HEK293 (cell line): ENCODE measurements at regions not wholly inside any gene's neighbourhood (a gene's known extent, or its start where the extent isn't known, plus 50 kb on each side); places are given as distances from the start of the nearest gene placed in this dataset.

ENCODE experiments used
- CTCF ChIA-PET: fragments of 350-600 bp; formaldehyde crosslinking; extraction: SDS; loops from one replicate; lab custom pipeline; 2021; ENCODE audit warnings: antibody characterized with exemption; lab: Yijun Ruan, JAX
- POLR2A ChIA-PET: fragments of 300-600 bp; formaldehyde crosslinking; extraction: SDS; loops from one replicate; lab custom pipeline; 2020; ENCODE audit warnings: antibody characterized with exemption, inconsistent platforms; lab: Yijun Ruan, JAX
- H3K27ac ChIP-seq: fragments of 200-500 bp; sonication (Bioruptor generic); 2 replicates; pipeline ENCODE4 v1.5.1; 2014; ENCODE audit warnings: low read depth, low read length, control low read depth, inconsistent platforms; ENCODE audit errors: extremely low read depth
- H3K36me3 ChIP-seq, 2 experiments: fragments of 200-500 bp in 1 of 2; sonication (Bioruptor generic) in 1 of 2; 1 replicate in 1 of 2; 2 replicates in 1 of 2; pipeline ENCODE4 v1.5.1; 2014 to 2017; ENCODE audit warnings: inconsistent platforms in 2 of 2, low read length in 2 of 2; ENCODE audit not compliant: control insufficient read depth in 2 of 2, insufficient read depth in 1 of 2
- H3K4me1 ChIP-seq: fragments of 200-500 bp; sonication (Bioruptor generic); 2 replicates; pipeline ENCODE4 v1.5.1; 2014; ENCODE audit warnings: mild to moderate bottlenecking, low read length, inconsistent platforms; ENCODE audit not compliant: control insufficient read depth, insufficient read depth
- H3K4me3 ChIP-seq: 2 replicates; pipeline ENCODE4 v1.5.1; 2011; ENCODE audit warnings: low read depth, mild to moderate bottlenecking, control low read depth, low read length, moderate library complexity
- H3K9me3 ChIP-seq: fragments of 200-500 bp; sonication (Bioruptor generic); 2 replicates; pipeline ENCODE4 v1.5.1; 2014; ENCODE audit warnings: low read depth, low read length, inconsistent platforms; ENCODE audit not compliant: control insufficient read depth, insufficient read depth
- EGR2 ChIP-seq: fragments of 450-650 bp; formaldehyde crosslinking; IDR thresholded peaks from 2 replicates; pipeline ENCODE4 v1.5.1; 2016; ENCODE audit warnings: low read depth, missing biosample characterization, missing genetic modification characterization
- FEZF1 ChIP-seq: fragments of 450-650 bp; formaldehyde crosslinking; IDR thresholded peaks from 2 replicates; pipeline ENCODE4 v1.5.1; 2016; ENCODE audit warnings: missing biosample characterization, missing genetic modification characterization
- KLF8 ChIP-seq: fragments of 450-650 bp; formaldehyde crosslinking; IDR thresholded peaks from 2 replicates; pipeline ENCODE4 v1.5.1; 2016; ENCODE audit warnings: missing biosample characterization, missing genetic modification characterization
- KLF9 ChIP-seq: fragments of 450-650 bp; formaldehyde crosslinking; IDR thresholded peaks from 2 replicates; pipeline ENCODE4 v1.5.1; 2016; ENCODE audit warnings: missing biosample characterization, missing genetic modification characterization, low read depth
- SCRT2 ChIP-seq: fragments of 450-650 bp; formaldehyde crosslinking; IDR thresholded peaks from 2 replicates; pipeline ENCODE4 v1.5.1; 2016; ENCODE audit warnings: missing biosample characterization, missing genetic modification characterization
- SP2 ChIP-seq: fragments of 450-650 bp; formaldehyde crosslinking; IDR thresholded peaks from 2 replicates; pipeline ENCODE4 v1.5.1; 2016; ENCODE audit warnings: missing biosample characterization, missing genetic modification characterization
- ZBTB7A ChIP-seq: fragments of 450-650 bp; formaldehyde crosslinking; IDR thresholded peaks from 2 replicates; pipeline ENCODE4 v1.5.1; 2016; ENCODE audit warnings: low read depth, missing biosample characterization, missing genetic modification characterization
- ZBTB8A ChIP-seq: fragments of 450-650 bp; formaldehyde crosslinking; IDR thresholded peaks from 2 replicates; pipeline ENCODE4 v1.5.1; 2016; ENCODE audit warnings: missing biosample characterization, missing genetic modification characterization
- ZFP69B ChIP-seq: fragments of 450-650 bp; formaldehyde crosslinking; IDR thresholded peaks from 2 replicates; pipeline ENCODE4 v1.5.1; 2016; ENCODE audit warnings: missing biosample characterization, missing genetic modification characterization
- ZNF112 ChIP-seq: fragments of 450-650 bp; formaldehyde crosslinking; IDR thresholded peaks from 2 replicates; pipeline ENCODE4 v1.5.0; 2017; ENCODE audit warnings: missing biosample characterization, missing genetic modification characterization
- ZNF132 ChIP-seq: fragments of 450-650 bp; formaldehyde crosslinking; IDR thresholded peaks from 2 replicates; pipeline ENCODE4 v1.5.1; 2017; ENCODE audit warnings: missing biosample characterization, missing genetic modification characterization, borderline replicate concordance
- ZNF138 ChIP-seq: fragments of 450-650 bp; formaldehyde crosslinking; IDR thresholded peaks from 2 replicates; pipeline ENCODE4 v1.5.1; 2016; ENCODE audit warnings: missing biosample characterization, missing genetic modification characterization, borderline replicate concordance
- ZNF274 ChIP-seq, 2 experiments: fragments of 200-500 bp in 1 of 2; fragments of 450-650 bp in 1 of 2; sonication (Bioruptor generic) in 1 of 2; formaldehyde crosslinking in 1 of 2; IDR thresholded peaks; 2 replicates each; pipeline versions ENCODE4 v1.5.1 to v1.6.1; 2014 to 2016; ENCODE audit warnings: borderline replicate concordance in 1 of 2, inconsistent platforms in 1 of 2, low read length in 1 of 2, missing biosample characterization in 1 of 2, missing genetic modification characterization in 1 of 2
- ZNF324 ChIP-seq: fragments of 450-650 bp; formaldehyde crosslinking; IDR thresholded peaks from 2 replicates; pipeline ENCODE4 v1.5.1; 2016; ENCODE audit warnings: missing biosample characterization, missing genetic modification characterization
- ZNF37A ChIP-seq: fragments of 450-650 bp; IDR thresholded peaks from 2 replicates; pipeline ENCODE4 v1.5.1; 2018; ENCODE audit warnings: missing biosample characterization, missing genetic modification characterization
- ZNF48 ChIP-seq: fragments of 450-650 bp; formaldehyde crosslinking; IDR thresholded peaks from 2 replicates; pipeline ENCODE4 v1.5.1; 2016; ENCODE audit warnings: missing biosample characterization, missing genetic modification characterization
- ZNF501 ChIP-seq: fragments of 450-650 bp; formaldehyde crosslinking; IDR thresholded peaks from 2 replicates; pipeline ENCODE4 v1.5.1; 2016; ENCODE audit warnings: missing biosample characterization, missing genetic modification characterization
- ZNF548 ChIP-seq: fragments of 450-650 bp; formaldehyde crosslinking; IDR thresholded peaks from 2 replicates; pipeline ENCODE4 v1.5.1; 2016; ENCODE audit warnings: missing biosample characterization, missing genetic modification characterization
- ZNF549 ChIP-seq: fragments of 450-650 bp; IDR thresholded peaks from 2 replicates; pipeline ENCODE4 v1.5.1; 2018; ENCODE audit warnings: missing biosample characterization, missing genetic modification characterization, mild to moderate bottlenecking, inconsistent platforms, moderate library complexity
- ZNF555 ChIP-seq: fragments of 450-650 bp; formaldehyde crosslinking; conservative IDR thresholded peaks from 2 replicates; pipeline ENCODE4 v1.5.1; 2017; ENCODE audit warnings: missing biosample characterization, mild to moderate bottlenecking, missing genetic modification characterization, inconsistent platforms
- ZNF558 ChIP-seq: fragments of 450-650 bp; formaldehyde crosslinking; IDR thresholded peaks from 2 replicates; pipeline ENCODE4 v1.5.1; 2016; ENCODE audit warnings: missing biosample characterization, missing genetic modification characterization
- ZNF670 ChIP-seq: fragments of 450-650 bp; formaldehyde crosslinking; IDR thresholded peaks from 2 replicates; pipeline ENCODE4 v1.5.1; 2016; ENCODE audit warnings: missing biosample characterization, missing genetic modification characterization, low read depth
- ZNF785 ChIP-seq: fragments of 450-650 bp; formaldehyde crosslinking; IDR thresholded peaks from 2 replicates; pipeline ENCODE4 v1.5.1; 2016; ENCODE audit warnings: missing biosample characterization, missing genetic modification characterization
- TF ChIP-seq, protein P1 (sequence below): fragments of 450-650 bp; formaldehyde crosslinking; IDR thresholded peaks from 2 replicates; pipeline ENCODE4 v1.5.1; 2016; ENCODE audit warnings: missing biosample characterization, missing genetic modification characterization, borderline replicate concordance
- TF ChIP-seq, protein P2 (sequence below): fragments of 450-650 bp; formaldehyde crosslinking; IDR thresholded peaks from 2 replicates; pipeline ENCODE4 v1.5.1; 2016; ENCODE audit warnings: missing biosample characterization, missing genetic modification characterization
- TF ChIP-seq, protein P3 (sequence below): fragments of 450-650 bp; formaldehyde crosslinking; IDR thresholded peaks from 2 replicates; pipeline ENCODE4 v1.5.1; 2016; ENCODE audit warnings: missing biosample characterization, missing genetic modification characterization
- TF ChIP-seq, protein P4 (sequence below): fragments of 450-650 bp; formaldehyde crosslinking; IDR thresholded peaks from 2 replicates; pipeline ENCODE4 v1.5.1; 2017; ENCODE audit warnings: missing biosample characterization, mild to moderate bottlenecking, missing genetic modification characterization, moderate library complexity
- TF ChIP-seq, protein P5 (sequence below): fragments of 450-650 bp; formaldehyde crosslinking; IDR thresholded peaks from 2 replicates; pipeline ENCODE4 v1.5.1; 2016; ENCODE audit warnings: missing biosample characterization, missing genetic modification characterization

DNA sequence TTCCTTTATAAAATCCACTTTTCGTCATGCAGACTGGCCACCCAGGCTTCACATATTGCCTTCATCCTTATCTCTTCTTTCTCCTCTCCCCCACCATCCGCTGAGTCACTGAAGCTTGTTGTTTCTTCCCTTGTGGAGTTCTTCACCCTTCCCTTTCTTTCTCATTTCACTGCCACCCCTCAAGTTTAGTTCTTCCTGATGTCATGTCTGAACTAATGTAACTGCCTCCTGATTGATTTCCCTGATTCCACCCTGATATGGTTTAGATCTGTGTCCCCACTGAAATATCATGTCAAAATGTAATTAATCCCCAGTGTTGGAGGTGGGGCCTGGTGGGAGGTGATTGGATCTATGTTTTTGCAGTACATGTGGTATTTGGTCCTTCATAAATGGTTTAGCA lies 151.4 kb downstream of the CPEB2 start:
- ChIA-PET CTCF (no interaction called here), POLR2A (no interaction called here)
- no peak overlapping the region for H3K4me3 ChIP-seq
- TF ChIP-seq ZNF785, result no peak
- no peak for TF ChIP-seq ZNF132
- no peak for TF ChIP-seq ZBTB7A (tag by site-specific recombination)
- TF ChIP-seq ZNF548 (tag by site-specific recombination), result no peak
- TF ChIP-seq ZFP69B (tag by site-specific recombination), result no peak
- TF ChIP-seq ZNF555 (tag by site-specific recombination), result no peak
- TF ChIP-seq, protein P1, sequence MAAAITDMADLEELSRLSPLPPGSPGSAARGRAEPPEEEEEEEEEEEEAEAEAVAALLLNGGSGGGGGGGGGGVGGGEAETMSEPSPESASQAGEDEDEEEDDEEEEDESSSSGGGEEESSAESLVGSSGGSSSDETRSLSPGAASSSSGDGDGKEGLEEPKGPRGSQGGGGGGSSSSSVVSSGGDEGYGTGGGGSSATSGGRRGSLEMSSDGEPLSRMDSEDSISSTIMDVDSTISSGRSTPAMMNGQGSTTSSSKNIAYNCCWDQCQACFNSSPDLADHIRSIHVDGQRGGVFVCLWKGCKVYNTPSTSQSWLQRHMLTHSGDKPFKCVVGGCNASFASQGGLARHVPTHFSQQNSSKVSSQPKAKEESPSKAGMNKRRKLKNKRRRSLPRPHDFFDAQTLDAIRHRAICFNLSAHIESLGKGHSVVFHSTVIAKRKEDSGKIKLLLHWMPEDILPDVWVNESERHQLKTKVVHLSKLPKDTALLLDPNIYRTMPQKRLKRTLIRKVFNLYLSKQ (tag by site-specific recombination), result no peak
- no peak for TF ChIP-seq ZNF549 (tag by site-specific recombination)
- TF ChIP-seq KLF9 (tag by site-specific recombination), result no peak
- no peak overlapping the region for H3K27ac ChIP-seq
- no peaks in the 10 kb centered on the region for H3K4me1 ChIP-seq
- H3K9me3 ChIP-seq, result no peaks in the 10 kb centered on the region
- H3K36me3 ChIP-seq, result no peaks in the 10 kb centered on the region

DNA sequence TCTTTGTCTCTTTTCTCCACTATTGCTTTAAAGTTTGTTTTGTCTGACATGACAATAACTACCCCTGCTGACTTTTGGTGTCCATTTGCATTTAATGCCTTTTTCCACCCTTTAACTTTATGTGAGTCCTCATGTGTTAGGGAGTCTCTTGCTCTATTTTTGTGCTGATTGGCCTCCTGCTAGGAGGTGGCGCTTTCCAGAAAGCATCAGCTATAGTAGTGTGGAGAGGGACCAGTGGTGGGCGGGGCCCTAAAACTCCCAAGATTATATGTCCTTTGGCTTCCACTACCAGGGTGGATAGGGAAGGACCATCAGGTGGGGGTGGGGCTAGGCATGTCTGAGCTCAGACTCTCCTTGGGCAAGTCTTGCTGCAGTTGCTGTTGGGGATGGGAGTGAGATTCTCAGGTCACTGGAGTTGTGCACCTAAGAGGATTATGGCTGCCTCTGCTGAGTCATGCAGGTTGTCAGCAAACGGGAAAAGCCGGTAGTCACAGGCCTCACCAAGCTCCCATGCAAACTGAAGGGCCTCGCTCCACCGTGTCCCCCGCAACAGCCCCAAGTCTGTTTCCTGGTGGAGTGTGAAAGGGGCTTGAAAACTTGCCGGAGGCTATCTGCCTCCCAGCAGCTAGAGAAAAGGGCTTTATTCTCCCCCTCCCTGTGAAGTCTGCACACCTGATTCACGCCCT lies 156.3 kb downstream of the CPEB2 start:
- POLR2A ChIA-PET, result no interaction called here
- no peaks in the 10 kb centered on the region for H3K36me3 ChIP-seq
- H3K9me3 ChIP-seq, result no peaks in the 10 kb centered on the region
- no peak overlapping the region for H3K4me3 ChIP-seq
- H3K27ac ChIP-seq, result no peak overlapping the region
- TF ChIP-seq EGR2 (tag by site-specific recombination) (no peak), ZNF324 (no peak), KLF8 (tag by site-specific recombination) (no peak), SCRT2 (no peak), ZNF501 (no peak), FEZF1 (tag by site-specific recombination) (no peak), ZNF112 (no peak), ZNF138 (no peak), ZBTB8A (tag by site-specific recombination) (no peak), ZNF37A (tag by site-specific recombination) (no peak), ZNF670 (tag by site-specific recombination) (no peak), ZNF48 (tag by site-specific recombination) (no peak), ZNF274 (IDR thresholded peaks at IDR 0.05; ENCODE audit: low read length) (no peak), ZNF274 (tag by site-specific recombination; IDR thresholded peaks at IDR 0.05; ENCODE audit: borderline replicate concordance) (no peak), ZNF558 (tag by site-specific recombination) (no peak), SP2 (tag by site-specific recombination) (no peak)
- TF ChIP-seq, protein P2, sequence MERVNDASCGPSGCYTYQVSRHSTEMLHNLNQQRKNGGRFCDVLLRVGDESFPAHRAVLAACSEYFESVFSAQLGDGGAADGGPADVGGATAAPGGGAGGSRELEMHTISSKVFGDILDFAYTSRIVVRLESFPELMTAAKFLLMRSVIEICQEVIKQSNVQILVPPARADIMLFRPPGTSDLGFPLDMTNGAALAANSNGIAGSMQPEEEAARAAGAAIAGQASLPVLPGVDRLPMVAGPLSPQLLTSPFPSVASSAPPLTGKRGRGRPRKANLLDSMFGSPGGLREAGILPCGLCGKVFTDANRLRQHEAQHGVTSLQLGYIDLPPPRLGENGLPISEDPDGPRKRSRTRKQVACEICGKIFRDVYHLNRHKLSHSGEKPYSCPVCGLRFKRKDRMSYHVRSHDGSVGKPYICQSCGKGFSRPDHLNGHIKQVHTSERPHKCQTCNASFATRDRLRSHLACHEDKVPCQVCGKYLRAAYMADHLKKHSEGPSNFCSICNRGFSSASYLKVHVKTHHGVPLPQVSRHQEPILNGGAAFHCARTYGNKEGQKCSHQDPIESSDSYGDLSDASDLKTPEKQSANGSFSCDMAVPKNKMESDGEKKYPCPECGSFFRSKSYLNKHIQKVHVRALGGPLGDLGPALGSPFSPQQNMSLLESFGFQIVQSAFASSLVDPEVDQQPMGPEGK (tag by site-specific recombination), result no peak
- TF ChIP-seq, protein P3, sequence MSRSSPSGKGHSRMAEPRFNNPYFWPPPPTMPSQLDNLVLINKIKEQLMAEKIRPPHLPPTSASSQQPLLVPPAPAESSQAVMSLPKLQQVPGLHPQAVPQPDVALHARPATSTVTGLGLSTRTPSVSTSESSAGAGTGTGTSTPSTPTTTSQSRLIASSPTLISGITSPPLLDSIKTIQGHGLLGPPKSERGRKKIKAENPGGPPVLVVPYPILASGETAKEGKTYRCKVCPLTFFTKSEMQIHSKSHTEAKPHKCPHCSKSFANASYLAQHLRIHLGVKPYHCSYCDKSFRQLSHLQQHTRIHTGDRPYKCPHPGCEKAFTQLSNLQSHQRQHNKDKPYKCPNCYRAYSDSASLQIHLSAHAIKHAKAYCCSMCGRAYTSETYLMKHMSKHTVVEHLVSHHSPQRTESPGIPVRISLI, result no peak
- TF ChIP-seq, protein P4, sequence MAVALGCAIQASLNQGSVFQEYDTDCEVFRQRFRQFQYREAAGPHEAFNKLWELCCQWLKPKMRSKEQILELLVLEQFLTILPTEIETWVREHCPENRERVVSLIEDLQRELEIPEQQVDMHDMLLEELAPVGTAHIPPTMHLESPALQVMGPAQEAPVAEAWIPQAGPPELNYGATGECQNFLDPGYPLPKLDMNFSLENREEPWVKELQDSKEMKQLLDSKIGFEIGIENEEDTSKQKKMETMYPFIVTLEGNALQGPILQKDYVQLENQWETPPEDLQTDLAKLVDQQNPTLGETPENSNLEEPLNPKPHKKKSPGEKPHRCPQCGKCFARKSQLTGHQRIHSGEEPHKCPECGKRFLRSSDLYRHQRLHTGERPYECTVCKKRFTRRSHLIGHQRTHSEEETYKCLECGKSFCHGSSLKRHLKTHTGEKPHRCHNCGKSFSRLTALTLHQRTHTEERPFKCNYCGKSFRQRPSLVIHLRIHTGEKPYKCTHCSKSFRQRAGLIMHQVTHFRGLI, result no peak
- TF ChIP-seq, protein P5, sequence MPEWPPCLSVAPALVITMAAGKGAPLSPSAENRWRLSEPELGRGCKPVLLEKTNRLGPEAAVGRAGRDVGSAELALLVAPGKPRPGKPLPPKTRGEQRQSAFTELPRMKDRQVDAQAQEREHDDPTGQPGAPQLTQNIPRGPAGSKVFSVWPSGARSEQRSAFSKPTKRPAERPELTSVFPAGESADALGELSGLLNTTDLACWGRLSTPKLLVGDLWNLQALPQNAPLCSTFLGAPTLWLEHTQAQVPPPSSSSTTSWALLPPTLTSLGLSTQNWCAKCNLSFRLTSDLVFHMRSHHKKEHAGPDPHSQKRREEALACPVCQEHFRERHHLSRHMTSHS (tag by site-specific recombination), result no peak
- CTCF ChIA-PET, result no interaction called here
- H3K4me1 ChIP-seq, result no peaks in the 10 kb centered on the region
